SU-DHL-6 (cell line): ENCODE measurements at regions not wholly inside any gene's neighbourhood (a gene's known extent, or its start where the extent isn't known, plus 50 kb on each side); places are given as distances from the start of the nearest gene placed in this dataset.

Source experiments
- CTCF ChIP-seq: fragments of 200-600 bp; sonication (generic); IDR thresholded peaks from one replicate; pipeline ENCODE4 v1.5.1; 2017; ENCODE audit warnings: antibody characterized with exemption, mild to moderate bottlenecking, low read length, moderate library complexity; ENCODE audit not compliant: insufficient read depth, poor library complexity, severe bottlenecking
- EZH2phosphoT487 ChIP-seq: fragments of 200-600 bp; sonication (generic), shearing (Covaris generic); conservative IDR thresholded peaks from 2 replicates; pipeline ENCODE4 v1.6.1; 2018; ENCODE audit warnings: mild to moderate bottlenecking, antibody characterized with exemption, low read length, moderate library complexity, mixed read lengths

GRCh38 chr5:120257358-120257971, 206.6 kb upstream of the PRR16 start:
- TF ChIP-seq CTCF (no peak), EZH2phosphoT487 (no peak)
